Neural cell (in vitro differentiated cells): ENCODE measurements at regions not wholly inside any gene's neighbourhood (a gene's known extent, or its start where the extent isn't known, plus 50 kb on each side); places are given as distances from the start of the nearest gene placed in this dataset.

Experiments
- CTCF ChIP-seq: fragments of 450-650 bp; IDR thresholded peaks from 2 replicates; pipeline ENCODE4 v1.5.1; 2014; ENCODE audit warnings: antibody characterized with exemption, mild to moderate bottlenecking, moderate library complexity; ENCODE audit not compliant: poor library complexity, severe bottlenecking
- EP300 ChIP-seq: fragments of 450-650 bp; conservative IDR thresholded peaks from 2 replicates; pipeline ENCODE4 v1.6.1; 2014; ENCODE audit warnings: antibody characterized with exemption, mild to moderate bottlenecking, moderate library complexity; ENCODE audit not compliant: poor library complexity, severe bottlenecking
- EZH2 ChIP-seq: fragments of 200-600, 300-800 bp; shearing (Covaris generic), sonication (generic); IDR thresholded peaks from 2 replicates; pipeline ENCODE4 v1.6.1; 2014; ENCODE audit warnings: antibody characterized with exemption, low read length, borderline replicate concordance, mild to moderate bottlenecking; ENCODE audit not compliant: insufficient read depth, poor library complexity, severe bottlenecking
- POLR2AphosphoS5 ChIP-seq: IDR thresholded peaks from 2 replicates; pipeline ENCODE4 v1.6.1; 2012
- TAF1 ChIP-seq: IDR thresholded peaks from 2 replicates; pipeline ENCODE4 v1.6.1; 2012; ENCODE audit warnings: low read depth
- TF ChIP-seq, protein P1 (sequence below): IDR thresholded peaks from 2 replicates; pipeline ENCODE4 v1.6.1; 2012; ENCODE audit warnings: borderline replicate concordance

GRCh38 chr5:106574820-106575219 is 1095.9 kb downstream of the EFNA5 start:
- TF ChIP-seq POLR2AphosphoS5 = no peak
- TF ChIP-seq CTCF = no peak
- TF ChIP-seq TAF1 = no peak
- TF ChIP-seq EP300 = no peak
- TF ChIP-seq, protein P1, sequence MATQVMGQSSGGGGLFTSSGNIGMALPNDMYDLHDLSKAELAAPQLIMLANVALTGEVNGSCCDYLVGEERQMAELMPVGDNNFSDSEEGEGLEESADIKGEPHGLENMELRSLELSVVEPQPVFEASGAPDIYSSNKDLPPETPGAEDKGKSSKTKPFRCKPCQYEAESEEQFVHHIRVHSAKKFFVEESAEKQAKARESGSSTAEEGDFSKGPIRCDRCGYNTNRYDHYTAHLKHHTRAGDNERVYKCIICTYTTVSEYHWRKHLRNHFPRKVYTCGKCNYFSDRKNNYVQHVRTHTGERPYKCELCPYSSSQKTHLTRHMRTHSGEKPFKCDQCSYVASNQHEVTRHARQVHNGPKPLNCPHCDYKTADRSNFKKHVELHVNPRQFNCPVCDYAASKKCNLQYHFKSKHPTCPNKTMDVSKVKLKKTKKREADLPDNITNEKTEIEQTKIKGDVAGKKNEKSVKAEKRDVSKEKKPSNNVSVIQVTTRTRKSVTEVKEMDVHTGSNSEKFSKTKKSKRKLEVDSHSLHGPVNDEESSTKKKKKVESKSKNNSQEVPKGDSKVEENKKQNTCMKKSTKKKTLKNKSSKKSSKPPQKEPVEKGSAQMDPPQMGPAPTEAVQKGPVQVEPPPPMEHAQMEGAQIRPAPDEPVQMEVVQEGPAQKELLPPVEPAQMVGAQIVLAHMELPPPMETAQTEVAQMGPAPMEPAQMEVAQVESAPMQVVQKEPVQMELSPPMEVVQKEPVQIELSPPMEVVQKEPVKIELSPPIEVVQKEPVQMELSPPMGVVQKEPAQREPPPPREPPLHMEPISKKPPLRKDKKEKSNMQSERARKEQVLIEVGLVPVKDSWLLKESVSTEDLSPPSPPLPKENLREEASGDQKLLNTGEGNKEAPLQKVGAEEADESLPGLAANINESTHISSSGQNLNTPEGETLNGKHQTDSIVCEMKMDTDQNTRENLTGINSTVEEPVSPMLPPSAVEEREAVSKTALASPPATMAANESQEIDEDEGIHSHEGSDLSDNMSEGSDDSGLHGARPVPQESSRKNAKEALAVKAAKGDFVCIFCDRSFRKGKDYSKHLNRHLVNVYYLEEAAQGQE = no peak
- no peak for TF ChIP-seq EZH2
